Nephron (organoid): ENCODE measurements at regions not wholly inside any gene's neighbourhood (a gene's known extent, or its start where the extent isn't known, plus 50 kb on each side); places are given as distances from the start of the nearest gene placed in this dataset.
A peak's percentile ranks its signal among the peaks of the same experiment; 100 is the strongest.

Experiments used
- H3K27ac Mint-ChIP-seq, 3 experiments: 2 replicates each; pipeline ENCODE4 v1.8.0; 2020; ENCODE audit warnings: mixed read lengths in 3 of 3, mild to moderate bottlenecking in 2 of 3, moderate library complexity in 1 of 3
- H3K27me3 Mint-ChIP-seq: 2 replicates; pipeline ENCODE4 v1.8.0; 2021; ENCODE audit warnings: low read depth, mild to moderate bottlenecking, moderate library complexity, mixed read lengths
- H3K36me3 Mint-ChIP-seq: 2 replicates; pipeline ENCODE4 v1.8.0; 2020; ENCODE audit warnings: low read depth, mixed read lengths
- H3K4me1 Mint-ChIP-seq: 2 replicates; pipeline ENCODE4 v1.8.0; 2020; ENCODE audit warnings: mixed read lengths
- H3K4me3 Mint-ChIP-seq, 3 experiments: 2 replicates each; pipeline ENCODE4 v1.8.0; 2020; ENCODE audit warnings: mild to moderate bottlenecking in 3 of 3, mixed read lengths in 3 of 3, moderate library complexity in 2 of 3
- H3K9me3 Mint-ChIP-seq: 2 replicates; pipeline ENCODE4 v1.8.0; 2020; ENCODE audit warnings: mixed read lengths
- CTCF ChIP-seq, 3 experiments: fragments of 200-600 bp; sonication (generic); IDR thresholded peaks; one replicate each; pipeline ENCODE4 v1.5.0; 2021; ENCODE audit warnings: antibody characterized with exemption in 3 of 3; ENCODE audit not compliant: unreplicated experiment in 3 of 3

GRCh38 chr17:33667052-33667509 is 374.0 kb upstream of the ASIC2 start:
- Mint-ChIP-seq H3K9me3 (no peaks in the 10 kb centered on the region), H3K27ac (no peak overlapping the region), H3K36me3 (no peaks in the 10 kb centered on the region), H3K4me1 (peaks cover 19% of the 10 kb centered on the region), H3K4me3 (no peak overlapping the region), H3K27me3 (peaks cover 19% of the 10 kb centered on the region)
- TF ChIP-seq CTCF (IDR thresholded peaks at IDR 0.05; ENCODE audit: unreplicated experiment in 3 of 3) = no peak

GRCh38 chr17:33667671-33668070 is 374.6 kb upstream of the ASIC2 start:
- TF ChIP-seq CTCF (IDR thresholded peaks at IDR 0.05; ENCODE audit: unreplicated experiment in 3 of 3) = no peak
- H3K4me1 Mint-ChIP-seq = peaks cover 19% of the 10 kb centered on the region
- peaks cover 20% of the 10 kb centered on the region for H3K27me3 Mint-ChIP-seq
- H3K4me3 Mint-ChIP-seq = no peak overlapping the region
- H3K36me3 Mint-ChIP-seq = no peaks in the 10 kb centered on the region
- no peak overlapping the region for H3K27ac Mint-ChIP-seq
- no peaks in the 10 kb centered on the region for H3K9me3 Mint-ChIP-seq

GRCh38 chr17:33668516-33668915 is 375.4 kb upstream of the ASIC2 start:
- H3K27ac Mint-ChIP-seq = no peak overlapping the region
- no peak for TF ChIP-seq CTCF (IDR thresholded peaks at IDR 0.05; ENCODE audit: unreplicated experiment in 3 of 3)

GRCh38 chr17:33671491-33671890 is 378.4 kb upstream of the ASIC2 start:
- Mint-ChIP-seq H3K4me3 (no peak overlapping the region), H3K27me3 (peaks cover 29% of the 10 kb centered on the region), H3K9me3 (no peaks in the 10 kb centered on the region), H3K4me1 (peaks cover 9% of the 10 kb centered on the region), H3K36me3 (no peaks in the 10 kb centered on the region), H3K27ac (no peak overlapping the region)
- no peak for TF ChIP-seq CTCF (IDR thresholded peaks at IDR 0.05; ENCODE audit: unreplicated experiment in 3 of 3)

More at GRCh38 chr17:33668516-33668915, 375.4 kb upstream of the ASIC2 start:
- no peaks in the 10 kb centered on the region for H3K9me3 Mint-ChIP-seq
- no peak overlapping the region for H3K4me3 Mint-ChIP-seq
- H3K4me1 Mint-ChIP-seq = peaks cover 15% of the 10 kb centered on the region
- H3K36me3 Mint-ChIP-seq = no peaks in the 10 kb centered on the region
- peaks cover 25% of the 10 kb centered on the region for H3K27me3 Mint-ChIP-seq

- Mint-ChIP-seq H3K36me3 (no peaks in the 10 kb centered on the region), H3K4me3 (no peak overlapping the region), H3K9me3 (no peaks in the 10 kb centered on the region), H3K27ac (no peak overlapping the region), H3K4me1 (no peaks in the 10 kb centered on the region), H3K27me3 (peaks cover 31% of the 10 kb centered on the region)
- peak; percentile 71 to 83 (median 74) for TF ChIP-seq CTCF (IDR thresholded peaks at IDR 0.05; ENCODE audit: unreplicated experiment in 3 of 3)
These were observed 381.6 kb upstream of the ASIC2 start for GRCh38 chr17:33674685-33675084.

- TF ChIP-seq CTCF (IDR thresholded peaks at IDR 0.05; ENCODE audit: unreplicated experiment in 3 of 3) = no peak
- H3K27ac Mint-ChIP-seq = no peak overlapping the region
- H3K36me3 Mint-ChIP-seq = no peaks in the 10 kb centered on the region
- no peaks in the 10 kb centered on the region for H3K4me1 Mint-ChIP-seq
- peaks cover 24% of the 10 kb centered on the region for H3K27me3 Mint-ChIP-seq
- no peak overlapping the region for H3K4me3 Mint-ChIP-seq
- H3K9me3 Mint-ChIP-seq = no peaks in the 10 kb centered on the region
These were observed 383.3 kb upstream of the ASIC2 start for GRCh38 chr17:33676444-33676843.
